Activated T-cell treated with anti-CD3 and anti-CD28 coated beads for 1 hour (primary cell): ENCODE measurements at regions not wholly inside any gene's neighbourhood (a gene's known extent, or its start where the extent isn't known, plus 50 kb on each side); places are given as distances from the start of the nearest gene placed in this dataset.

Source experiments
- DNase-seq: peaks from one replicate; pipeline ENCODE4 v3.0.0-alpha.2; 2020; ENCODE audit warnings: low read depth

DNA sequence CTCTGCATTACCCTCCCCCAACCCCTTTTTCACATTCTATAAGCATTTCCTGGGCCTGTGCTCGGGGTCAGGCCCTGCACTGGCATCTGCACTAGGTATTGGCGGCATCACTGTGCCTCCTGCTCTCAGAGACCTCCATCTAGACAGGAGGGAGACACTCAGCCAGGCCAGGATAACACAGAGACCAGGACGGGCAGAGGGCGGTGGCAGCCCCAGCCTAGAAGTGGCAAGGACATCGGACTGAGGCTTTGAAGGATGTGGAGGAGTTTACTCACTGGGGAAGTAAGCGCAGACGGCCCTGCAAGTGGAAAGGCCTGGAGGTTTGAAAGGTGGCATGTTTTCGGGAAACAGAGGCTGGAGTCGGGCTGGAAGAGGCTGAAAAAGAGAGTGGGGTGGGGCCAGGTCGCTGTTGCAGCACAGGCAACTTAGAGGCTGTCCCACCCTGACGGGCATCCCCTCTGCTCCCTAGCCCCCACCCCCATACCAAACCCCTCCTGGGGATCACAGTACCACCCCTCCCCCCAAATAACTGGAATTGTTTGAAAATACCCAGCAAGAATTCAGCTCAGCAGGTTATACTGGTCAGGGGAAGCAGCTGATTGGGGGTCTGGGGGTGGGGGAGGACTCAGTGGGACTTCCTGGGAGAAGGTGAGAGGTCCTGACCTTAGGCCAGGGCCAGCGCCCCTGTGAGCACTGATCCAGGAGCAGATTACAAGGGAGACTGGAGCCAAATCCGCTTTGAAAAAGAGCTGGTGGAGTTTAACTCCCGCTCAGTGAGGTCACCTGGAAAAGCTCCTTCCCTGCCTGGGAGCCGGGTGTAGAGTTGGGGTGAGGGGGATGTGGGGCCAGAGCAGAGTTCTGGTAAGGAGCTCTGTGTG, 121.8 kb upstream of the WNT4 start:
- no peak for DNase-seq

DNA sequence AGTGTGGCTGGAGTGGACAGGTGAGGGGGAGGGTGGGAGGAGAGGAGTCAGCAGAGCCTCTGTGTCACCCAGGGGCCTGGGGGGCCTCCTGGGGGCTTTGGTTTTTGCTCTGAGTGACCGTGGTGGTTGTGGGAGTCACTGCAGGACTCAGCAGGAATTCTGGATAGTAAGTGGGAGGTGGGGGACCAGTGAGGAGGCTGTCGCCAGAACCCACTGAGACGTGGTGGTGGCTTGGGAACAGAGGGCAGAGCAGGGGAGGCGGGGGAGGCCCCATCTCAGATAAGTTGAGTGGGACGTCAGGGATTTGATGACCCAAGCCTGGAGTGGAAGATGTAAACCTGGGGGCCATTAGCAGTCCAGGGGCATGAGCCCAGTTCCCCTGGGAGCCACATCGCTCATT, 123.2 kb upstream of the WNT4 start:
- DNase-seq, result no peak

DNA sequence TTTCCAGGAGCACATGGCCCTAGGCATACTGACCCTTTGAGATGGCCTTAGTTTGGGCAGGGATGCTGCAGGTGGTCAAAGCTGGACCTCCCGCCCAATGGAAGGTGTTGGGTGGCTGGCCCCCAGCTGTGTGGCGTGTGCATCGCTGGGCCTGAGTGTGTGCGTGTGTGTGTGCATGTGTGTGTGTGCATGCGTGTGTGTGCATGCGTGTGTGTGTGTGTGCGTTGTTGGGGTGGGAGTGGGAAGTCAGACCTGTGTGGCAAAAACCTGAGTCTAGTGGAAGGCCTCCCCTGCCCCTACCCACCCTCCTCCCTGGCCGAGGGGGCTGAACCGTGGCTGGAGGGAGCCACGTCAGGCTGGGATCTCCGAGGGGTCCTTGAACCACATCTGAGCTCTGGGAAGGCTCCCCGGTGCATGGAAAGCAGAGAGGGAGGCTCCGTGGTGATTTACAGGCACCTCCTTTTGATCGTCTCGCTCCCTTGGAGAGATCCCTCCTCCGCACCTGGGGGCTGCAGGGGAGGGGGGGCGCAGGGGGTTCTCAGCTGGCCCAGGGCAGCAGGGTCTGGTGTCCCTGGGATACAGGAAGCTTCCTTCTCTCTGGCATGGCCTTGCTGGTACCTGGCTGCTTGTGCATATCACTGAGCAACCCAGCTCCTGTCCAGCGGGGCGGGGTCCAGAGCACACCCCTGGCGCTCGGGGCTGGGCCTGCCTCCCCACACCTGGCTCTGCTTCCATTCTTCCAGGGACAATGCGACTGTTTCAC, 124.7 kb upstream of the WNT4 start:
- no peak for DNase-seq

DNA sequence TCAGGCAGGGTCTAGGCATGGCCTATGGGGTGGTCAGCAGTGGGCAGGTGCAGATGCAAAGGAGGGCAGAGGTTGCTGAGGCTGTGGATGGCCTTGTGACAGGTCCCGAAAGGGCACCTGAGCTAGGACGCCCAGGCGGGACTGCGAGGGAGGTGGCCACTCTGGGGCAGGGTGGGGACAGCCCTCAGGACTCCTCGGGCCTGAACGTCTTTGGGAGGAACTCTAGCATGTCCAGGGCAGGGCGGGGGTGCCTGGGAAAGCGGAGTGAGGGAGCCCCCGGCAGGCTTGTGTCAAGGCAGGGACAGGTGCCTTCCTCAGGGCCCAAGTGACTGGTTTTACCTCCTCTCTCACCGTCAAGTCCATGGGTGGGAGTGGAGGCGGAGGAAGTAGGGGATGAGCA, 125.4 kb upstream of the WNT4 start:
- DNase-seq, result no peak

DNA sequence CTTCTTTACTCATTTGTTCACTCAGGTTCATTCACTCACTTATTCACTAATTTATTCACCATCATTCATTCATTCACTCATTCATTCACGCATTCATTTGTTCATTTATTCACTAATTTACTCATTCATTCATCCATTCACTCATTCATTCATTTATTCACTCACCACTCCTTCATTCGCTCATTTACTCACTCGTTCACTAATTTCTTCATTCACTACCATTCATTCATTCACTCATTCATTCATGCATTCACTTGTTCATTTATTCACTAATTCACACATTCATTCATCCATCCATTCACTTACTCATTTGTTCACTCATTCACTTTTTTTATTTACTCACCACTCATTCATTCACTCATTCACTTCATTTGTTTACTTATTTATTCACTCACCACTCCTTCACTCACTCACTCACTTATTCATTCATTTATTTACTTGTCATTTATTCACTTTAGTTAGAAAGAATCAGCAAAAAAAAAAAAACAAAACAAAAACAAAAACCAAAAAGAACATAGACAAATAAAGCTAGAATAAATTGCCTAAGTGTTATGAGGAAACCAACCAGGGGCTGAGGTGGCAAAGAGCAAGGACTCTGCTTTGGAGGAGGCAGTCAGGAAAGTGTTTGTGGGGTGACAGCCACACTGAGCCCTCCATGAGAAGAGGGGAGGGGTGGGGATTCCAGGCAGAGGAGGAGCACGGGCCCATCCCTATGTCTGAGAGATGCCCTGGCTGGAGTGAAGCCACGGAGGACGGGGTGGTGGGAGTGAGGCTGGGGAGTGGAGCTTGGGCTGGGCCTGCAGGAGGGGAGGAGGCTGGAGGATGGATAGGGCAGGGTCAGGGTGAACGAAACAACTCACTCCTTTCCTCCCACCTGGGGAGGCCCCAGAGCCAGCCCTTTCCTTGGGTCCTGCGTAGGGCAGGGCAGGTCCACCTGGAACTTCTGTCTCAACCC, 129.2 kb upstream of the WNT4 start:
- no peak for DNase-seq

DNA sequence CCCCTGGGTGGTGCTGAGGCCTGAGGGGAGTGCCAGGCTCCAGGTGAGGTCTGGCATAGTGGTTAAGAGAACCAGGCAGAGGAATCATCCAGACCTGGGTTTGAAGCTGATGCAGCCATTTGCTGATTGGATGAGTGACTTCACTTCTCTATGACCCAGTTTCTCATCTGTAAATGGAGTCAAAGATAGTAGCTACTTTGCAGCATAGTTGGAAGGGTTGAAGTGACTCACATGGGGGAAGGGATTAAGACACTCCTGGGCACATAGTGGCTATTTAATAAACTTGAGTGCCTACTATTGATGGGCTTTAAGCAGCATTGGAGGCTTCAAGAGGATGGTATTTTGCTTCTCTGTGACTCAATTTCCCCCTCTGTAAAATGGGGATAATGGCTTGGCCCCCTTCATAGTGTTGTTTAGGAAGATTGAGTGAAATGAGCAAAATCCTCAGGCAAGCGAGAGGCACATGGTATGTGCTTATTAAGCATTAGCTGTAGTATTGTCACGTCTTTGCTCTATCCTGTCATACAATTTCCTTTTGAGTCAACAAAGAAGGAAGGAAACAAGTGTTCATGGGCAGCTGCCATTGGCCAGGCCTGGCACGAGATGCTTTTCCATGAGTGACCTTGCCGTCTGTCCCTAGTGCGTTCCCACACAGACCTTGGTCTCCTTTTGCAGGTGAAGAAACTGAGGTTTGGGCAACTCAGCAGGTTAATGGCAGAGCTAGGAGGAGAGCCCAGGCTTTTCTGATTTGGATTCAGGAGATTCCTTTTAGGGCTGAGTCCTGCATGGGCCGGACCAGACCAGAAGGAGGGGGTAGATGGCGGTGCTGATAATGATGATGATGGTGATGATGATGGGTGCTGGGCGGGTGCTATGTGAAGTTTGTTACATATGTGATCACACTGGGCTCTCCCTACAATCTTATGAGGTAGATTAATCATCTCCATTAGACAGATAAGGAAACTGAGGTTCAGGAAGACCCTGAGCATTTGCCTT, 131.1 kb upstream of the WNT4 start:
- no peak for DNase-seq

DNA sequence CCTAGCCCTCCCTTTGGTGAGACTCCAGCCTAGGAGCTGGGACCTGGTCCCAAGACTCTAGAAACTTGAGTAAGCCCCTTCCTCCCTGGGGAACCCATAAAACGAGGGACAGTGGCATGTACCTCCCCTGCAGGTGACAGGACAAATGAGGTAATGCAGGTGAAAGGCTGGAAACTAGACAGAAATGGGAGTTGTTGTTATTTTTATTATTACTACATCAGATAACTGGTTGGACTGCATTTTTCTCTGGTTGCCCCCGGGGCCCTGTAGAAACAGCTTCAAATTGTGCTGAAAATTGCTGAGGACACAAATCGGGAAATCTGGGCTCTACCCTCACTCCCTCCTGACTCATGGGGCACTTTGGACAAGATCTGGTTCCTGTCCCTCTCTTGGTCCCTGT, 132.3 kb upstream of the WNT4 start:
- no peak for DNase-seq

DNA sequence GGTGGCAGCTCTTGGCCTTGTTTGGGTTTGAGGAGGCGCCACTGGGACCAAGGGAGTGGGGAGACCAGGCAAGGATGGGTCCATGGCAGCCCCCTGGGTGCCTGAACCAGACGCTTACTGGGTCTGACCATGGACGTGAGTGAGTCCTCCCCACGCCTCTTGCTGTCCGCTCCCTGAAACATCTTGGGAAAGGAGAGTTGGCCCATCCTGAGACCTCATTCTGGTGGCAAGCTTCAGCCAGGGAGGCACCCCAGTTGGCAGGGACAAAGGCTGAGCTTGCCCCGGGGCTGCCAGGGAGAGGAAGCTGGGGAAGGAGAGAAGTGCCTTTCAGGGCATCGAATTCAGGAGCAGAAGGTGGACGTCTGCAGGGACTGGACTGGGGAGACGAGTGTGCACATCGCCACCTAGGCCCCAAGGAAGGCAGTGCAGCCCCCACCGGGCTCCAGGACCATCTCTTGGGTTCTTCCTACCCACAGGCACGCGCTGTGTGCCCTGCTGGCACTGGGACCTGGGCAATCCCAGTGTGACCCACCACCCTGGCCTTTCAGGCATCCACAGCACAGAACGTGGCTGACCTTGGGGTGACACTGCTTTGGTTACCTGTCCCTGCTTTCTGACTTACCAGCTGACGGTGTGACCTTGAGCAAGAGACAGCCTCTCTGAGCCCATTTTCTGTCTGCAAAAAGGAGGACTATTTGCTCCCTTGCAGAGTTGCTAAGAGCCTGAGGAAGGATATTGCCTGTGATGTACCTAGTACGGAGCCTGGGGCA, 132.9 kb upstream of the WNT4 start:
- DNase-seq, result peak; percentile 9

DNA sequence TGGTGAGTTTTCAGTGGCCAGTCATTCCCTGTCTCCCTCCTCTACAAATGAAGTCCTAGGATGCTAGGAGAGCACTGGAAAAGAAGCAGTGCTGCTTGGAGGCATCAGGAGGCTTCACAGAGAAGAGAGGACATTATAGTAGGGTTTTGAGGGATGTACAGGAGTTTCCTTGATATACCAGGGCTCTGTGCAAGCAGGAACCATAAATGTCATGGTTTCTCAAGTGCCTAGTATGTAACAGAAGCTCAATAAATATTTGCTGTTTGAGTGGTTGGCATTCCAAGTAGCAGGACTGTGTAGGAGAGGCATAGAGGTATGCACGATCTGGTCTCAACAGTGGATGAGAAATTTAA, 133.5 kb upstream of the WNT4 start:
- no peak for DNase-seq

DNA sequence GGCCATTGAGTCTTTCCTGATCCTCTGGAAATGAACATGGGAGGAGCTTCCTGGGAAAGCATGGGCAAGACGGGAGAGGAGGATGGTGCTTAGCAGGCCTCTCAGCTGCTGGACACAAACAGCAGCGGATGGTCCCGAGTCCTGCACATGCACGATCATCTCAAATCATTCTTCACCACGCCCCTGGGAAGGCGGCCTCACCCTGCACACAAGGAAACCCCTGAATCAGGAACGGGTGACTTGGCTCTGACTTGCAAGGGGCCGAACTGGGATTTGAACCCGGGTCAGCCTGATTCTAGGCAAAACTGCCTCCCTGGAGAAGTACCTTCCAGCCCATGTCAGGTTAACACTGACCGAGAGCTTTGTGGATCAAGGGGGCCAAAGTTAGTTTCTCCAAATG, 134.8 kb upstream of the WNT4 start:
- DNase-seq, result no peak

DNA sequence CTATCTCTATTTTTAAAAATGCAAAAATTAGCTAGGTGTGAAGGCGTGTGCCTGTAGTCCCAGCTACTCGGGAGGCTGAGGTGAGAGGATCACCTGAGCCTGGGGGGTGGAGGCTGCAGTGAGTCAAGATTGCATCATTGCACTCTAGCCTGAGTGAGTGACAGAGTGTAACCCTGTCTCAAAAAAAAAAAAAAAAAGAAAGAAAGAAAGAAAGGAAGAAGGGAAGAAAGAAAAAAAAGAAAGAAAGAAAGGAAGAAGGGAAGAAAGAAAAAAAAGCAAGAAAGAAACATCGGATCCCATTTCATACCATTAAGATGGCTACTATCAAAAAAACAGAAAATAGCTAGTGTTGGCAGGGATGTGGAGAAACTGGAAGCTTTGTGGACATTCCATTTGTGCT, 136.8 kb upstream of the WNT4 start:
- no peak for DNase-seq

DNA sequence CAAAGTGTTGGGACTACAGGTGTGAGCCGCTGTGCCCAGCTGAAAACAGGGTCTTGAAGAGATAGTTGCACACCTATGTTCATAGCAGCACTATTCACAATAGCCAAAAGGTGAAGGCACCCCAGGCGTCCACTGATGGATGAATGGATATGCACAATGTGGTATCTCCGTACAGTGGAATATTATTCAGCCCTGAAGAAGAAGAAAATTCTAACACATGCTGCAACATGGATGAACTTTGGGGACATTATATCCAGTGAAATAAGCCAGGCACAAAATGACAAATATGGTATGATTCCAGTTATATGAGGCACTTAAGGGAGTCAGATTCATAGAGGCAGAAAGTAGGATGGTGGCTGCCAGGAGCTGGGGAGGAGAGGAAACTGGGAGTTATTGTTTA, 137.6 kb upstream of the WNT4 start:
- DNase-seq, result no peak

DNA sequence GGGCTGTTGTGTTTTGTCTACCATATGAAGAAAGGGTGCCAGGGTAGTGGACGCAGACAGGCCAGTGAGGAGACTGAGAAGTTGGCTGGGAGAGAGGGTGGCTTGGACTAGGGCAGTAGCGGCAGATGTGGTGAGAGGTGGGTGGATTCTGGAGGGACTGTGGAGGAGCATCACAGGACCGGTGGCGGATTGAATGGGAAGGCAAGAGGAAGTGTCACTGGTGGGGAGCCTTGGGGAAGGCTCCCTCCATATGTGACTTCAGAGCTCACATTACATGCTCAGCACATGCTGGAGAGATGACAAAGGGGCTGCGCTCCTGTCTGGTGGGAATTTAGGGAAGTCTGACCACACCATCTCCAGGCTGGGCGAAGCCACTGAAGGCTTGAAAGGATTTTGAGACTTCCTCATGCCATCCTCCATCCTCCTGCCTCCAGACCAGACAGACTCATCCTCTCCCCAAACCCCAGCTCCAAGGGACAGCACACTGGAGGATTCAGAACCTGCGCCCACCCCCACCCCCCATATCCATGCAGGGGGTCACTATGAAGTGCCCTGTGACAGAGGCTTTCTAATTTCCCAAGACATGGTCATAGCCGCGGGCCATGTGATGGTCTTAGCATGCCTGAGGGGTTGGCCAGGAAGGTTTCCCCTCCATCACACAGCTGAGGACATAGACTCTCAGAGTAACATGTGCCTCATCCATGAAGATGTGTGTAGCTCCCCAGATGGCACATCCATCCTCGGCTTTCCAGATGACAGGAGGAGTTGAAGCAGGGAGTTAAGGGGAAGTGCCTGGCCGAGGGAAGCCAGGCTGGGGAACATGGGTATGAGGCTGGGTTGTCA, 138.8 kb upstream of the WNT4 start:
- DNase-seq, result no peak

DNA sequence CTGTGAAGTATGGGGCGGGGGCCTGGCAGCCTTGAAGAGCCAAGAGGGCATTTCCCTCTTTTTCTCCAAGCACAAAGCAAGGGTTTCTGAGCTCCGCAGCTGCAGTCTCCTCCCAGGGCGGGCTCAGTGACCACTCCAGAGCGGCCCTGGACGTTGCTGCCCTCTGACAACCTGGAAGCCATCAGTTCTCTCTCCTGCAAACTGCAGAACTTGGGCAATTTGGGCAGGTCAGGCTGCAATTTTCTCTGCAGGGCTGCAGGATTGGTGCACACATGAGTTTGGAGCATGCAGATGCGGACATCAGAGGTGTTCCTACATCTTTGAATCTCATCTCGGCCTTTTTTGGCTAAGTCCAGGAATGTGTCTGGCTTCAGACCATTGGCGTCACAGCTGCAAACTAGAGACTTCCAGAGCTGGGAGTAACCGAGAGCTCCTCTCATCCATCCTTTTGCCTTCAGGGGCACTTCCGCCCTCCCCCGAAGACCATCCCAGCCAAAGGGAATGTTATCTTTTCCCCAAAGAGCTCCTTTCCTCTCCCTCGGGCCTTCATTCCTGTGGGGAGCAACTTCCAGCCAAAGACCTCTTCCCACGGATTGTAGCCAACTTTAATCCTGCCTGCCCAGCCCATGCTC, 139.6 kb upstream of the WNT4 start:
- no peak for DNase-seq

DNA sequence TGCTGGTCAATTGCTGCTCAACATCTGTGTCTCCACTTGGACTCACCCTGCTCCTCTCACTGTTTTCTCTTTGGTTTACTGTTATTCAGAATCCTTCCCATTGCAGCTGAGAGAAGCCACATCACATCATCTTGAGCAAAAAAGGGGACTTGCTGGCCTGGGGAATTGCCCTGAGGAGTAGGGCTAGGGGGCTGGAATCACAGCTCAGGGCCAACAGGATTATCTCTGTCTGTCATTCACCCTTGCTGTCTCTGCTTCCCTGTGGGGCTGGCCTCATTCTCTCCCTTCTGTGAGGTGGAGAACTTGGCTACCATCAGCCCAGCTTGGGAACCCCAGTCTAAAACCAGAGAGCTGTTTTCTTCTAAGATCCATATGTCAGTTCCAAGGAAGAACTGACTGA, 140.7 kb upstream of the WNT4 start:
- no peak for DNase-seq

DNA sequence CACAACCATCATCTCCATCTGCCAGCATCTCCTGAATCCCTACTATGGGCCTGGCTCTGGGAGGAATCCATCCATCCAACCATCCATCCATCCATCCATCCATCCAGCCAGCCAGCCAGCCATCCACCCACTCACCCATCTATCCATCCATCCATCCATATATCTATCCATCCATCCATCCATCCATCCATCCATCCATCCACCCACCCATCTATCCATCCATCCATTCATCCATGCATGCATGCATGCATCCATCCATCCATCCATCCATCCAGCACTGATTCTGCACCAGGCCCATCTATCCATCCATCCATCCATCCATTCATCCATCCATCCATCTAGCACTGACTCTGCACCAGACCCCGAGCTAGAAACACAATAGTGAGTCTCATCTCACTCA, 141.3 kb upstream of the WNT4 start:
- DNase-seq, result no peak

DNA sequence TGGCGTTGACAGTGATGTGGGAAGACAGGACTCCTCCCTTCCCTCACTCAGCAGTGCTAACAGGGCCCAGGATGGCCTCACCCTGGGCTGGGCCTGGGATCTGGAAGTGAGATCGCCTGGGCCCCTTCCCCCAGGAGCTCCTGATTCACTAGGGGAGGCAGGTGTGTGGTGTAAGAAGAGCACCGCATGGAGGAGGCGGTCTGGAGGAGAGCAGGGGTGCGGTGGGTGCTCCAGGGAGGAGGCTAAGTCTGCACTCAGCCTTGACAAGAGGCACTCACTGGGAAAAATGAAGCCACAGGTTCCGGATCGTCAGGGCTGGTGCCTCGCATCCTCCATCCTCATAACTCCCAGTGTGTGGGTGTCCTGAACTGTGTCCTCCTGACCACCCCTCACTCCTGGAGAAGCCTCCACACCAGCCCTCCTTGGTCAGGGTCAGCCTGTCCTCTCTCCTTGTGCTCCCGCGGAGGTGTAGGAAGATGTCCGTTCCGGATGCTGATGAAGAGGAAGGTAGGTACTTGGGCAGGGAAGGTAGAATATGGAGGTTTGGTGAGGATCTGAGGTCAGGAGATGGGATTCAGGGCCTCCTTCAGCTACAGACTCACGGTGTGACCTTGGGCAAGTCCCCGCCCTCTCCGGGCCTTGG, 142.1 kb upstream of the WNT4 start:
- DNase-seq, result no peak

DNA sequence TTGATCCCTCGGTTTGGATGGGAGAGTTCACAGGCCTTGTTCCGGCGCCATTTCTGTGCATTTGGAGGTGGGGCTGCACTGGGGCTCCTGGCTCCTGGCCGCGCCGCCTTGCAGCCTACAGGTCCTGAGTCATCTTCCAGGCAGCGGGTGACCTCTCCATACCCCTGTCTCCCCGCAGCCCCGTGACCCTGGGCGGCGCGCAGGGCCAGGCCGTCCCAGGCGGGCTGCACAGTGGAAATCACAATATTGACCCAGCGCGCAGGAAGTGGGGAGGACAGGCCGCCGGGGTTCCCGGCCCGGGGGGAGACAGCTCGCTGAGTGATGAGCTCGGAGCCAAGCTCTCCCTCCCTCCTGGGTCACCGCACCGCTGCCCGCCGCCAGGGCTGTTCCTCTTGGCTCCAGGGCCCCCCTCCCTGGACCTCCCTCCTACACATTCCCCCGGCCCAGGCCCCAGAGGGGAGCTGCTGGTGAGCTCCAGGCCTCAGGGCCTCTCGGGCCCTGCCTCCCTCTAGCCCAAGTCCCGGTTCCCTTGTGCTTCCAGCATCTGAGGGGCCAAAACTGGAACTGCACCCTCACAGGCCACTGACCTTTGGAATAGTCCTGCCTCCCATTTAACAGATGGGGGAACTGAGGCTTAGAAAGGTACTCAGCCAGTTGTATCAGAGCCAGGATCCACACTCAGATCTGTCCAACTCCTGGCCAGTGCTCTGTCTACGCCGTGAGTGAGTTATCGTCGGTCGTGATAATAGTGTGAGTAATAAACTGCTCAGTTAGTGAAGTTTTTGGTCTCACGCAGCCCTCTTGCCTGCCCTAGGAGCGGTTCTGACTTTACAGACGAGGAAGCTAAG, 142.9 kb upstream of the WNT4 start:
- no peak for DNase-seq
